ENCODE measurements at regions not wholly inside any gene's neighbourhood (a gene's known extent, or its start where the extent isn't known, plus 50 kb on each side); places are given as distances from the start of the nearest gene placed in this dataset.
"Not testable (repeated sequence)": the region's sequence is repeated elsewhere in the genome, so short reads cannot be mapped to it uniquely, and the experiment has no call there.

- no peak for DNase-seq (ENCODE audit: low read depth)
Measured at GRCh38 chr4:114249561-114249960, 270.1 kb upstream of the ARSJ start.

DNA sequence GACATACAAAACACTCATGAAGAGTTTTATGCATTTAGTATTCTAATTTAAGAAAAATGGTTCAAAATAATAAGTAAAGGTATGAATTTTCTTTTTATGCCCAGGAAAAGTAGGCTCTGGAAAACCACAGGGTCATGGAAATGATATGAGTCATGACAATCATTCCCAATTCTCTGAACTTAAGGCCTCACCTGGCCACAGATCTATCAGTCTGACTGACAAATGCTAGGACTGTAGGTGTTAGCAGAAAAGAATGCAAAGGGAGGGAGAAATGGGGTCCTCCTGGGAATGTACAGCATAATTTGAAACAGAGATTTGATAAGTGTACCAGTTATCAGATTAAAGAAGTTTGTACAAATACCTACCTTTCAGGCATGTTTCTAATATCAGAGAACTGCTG lies 270.5 kb upstream of the ARSJ start:
- DNase-seq (ENCODE audit: low read depth) = no peak

- no peak for DNase-seq (ENCODE audit: low read depth)
Measured at GRCh38 chr4:114250439-114250891, 271.0 kb upstream of the ARSJ start.

GRCh38 chr4:114251020-114251419 lies 271.6 kb upstream of the ARSJ start:
- DNase-seq (ENCODE audit: low read depth) = no peak

DNA sequence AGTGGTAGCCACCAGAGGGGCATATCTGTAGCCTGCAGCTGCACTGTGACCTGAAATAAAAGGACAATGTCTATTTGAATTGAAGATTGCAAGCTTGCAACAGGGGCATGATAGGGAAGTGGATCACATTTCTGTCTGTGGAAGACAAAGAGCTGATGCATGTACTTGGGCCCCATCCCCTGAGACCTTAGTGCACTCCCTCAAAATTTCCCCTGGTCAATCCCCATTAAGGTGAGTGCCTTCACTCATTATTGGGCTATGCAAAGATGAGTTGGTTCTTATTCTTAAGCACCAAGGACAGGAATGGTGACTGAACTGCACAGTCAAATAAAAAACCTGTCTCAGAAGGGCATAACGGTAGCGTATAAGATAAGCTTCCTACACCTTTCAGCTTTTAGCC lies 273.1 kb upstream of the ARSJ start:
- DNase-seq (ENCODE audit: low read depth) = no peak

- no peak for DNase-seq (ENCODE audit: low read depth)
Measured at GRCh38 chr4:114257501-114257900, 278.1 kb upstream of the ARSJ start.

GRCh38 chr4:114262421-114262820 lies 283.0 kb upstream of the ARSJ start:
- not testable (repeated sequence) for DNase-seq (ENCODE audit: low read depth)

DNA sequence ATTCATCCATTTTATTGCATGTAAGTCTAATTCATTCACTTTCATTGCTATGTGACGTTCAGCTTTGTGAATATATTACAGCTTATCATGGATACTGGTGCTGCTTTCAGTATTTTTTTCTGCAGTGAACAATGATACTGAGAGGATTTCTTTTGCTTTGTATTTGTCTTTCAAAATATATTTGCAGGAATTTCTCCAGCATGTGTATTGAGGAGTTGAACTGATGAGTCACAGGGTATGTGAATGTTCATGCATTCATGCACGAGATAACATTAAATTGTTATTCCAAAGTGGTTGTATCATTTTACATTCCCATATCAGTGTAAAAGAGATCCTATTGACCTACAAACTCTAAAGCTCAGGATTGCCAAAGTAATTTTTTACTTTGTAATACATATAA lies 283.8 kb upstream of the ARSJ start:
- DNase-seq (ENCODE audit: low read depth) = no peak

GRCh38 chr4:114264452-114264851 lies 285.0 kb upstream of the ARSJ start:
- DNase-seq (ENCODE audit: low read depth) = no peak

DNA sequence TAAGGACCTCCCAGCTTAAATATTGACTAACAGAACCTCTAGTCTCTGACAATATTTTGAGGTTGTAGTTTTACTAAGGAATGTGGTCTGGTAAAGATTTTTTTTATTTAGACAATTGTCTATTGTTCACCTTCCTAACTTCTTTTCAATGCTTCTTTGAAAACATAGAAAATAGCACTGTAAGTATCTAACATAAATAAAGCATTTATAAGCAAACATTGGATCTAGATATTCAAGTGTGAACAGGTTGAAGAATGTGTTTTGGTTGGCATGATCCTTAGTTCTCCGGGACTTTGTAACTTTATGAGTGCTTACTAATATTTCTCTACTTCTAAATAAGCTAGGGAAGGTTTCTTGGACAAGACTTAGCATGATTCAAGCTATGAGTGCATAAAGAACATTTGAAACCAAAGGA lies 285.4 kb upstream of the ARSJ start:
- no peak for DNase-seq (ENCODE audit: low read depth)

DNA sequence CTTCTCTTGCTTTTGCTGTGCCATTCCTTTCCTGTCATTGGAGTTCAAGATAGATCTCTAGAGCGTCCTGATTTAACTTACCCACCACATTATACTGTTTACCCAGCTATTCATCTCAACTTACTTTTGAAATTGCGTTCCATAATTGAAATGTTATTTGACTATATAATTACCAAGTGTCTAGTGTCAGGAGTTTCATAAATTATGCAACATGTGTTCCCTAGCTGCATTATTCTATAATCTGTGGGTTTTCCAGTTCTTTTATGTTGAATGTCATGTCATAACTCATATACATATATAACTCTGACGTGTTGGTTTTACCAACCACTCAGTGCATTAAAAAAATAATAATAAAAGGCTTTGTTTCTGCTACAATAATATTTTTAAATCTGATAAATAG lies 285.9 kb upstream of the ARSJ start:
- no peak for DNase-seq (ENCODE audit: low read depth)

GRCh38 chr4:114267976-114268375 lies 288.5 kb upstream of the ARSJ start:
- DNase-seq (ENCODE audit: low read depth) = no peak

DNA sequence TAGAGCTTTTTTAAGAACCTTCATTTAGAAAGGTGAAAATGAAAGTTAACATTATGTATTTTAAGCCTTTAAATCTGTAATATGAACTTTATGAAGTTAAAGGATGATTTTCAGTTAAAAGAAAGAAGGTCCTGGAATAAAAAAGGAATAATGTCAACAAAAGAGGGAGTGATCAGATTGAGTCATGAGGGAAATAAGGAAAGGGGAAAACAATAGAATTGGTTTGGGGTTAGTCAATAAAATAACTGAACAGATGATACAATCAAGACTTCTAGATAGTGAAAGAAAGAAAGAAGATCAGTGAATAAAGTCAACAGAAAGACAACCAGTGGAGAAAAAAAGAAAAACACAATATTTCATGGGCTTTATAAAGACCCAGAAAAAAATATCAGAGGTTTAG lies 291.6 kb upstream of the ARSJ start:
- no peak for DNase-seq (ENCODE audit: low read depth)

DNA sequence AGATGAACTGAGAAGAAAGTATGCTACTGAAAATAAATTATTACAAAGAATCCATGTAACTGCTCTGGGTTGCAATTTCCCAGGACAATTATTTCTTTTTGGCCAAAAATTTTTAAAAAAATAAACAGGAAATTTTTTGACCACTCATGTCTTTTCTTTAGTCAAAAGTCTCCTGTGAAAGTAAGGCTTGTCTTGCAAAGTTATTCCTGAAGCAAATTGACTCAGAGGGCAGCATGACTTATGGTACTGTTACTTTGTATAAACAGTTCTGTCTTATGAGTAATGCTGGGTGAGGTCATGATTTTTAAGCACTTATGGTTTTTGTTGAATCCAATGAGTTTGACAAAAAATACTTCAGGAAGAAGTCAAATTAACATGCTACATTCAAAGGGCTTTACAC lies 292.8 kb upstream of the ARSJ start:
- no peak for DNase-seq (ENCODE audit: low read depth)

DNA sequence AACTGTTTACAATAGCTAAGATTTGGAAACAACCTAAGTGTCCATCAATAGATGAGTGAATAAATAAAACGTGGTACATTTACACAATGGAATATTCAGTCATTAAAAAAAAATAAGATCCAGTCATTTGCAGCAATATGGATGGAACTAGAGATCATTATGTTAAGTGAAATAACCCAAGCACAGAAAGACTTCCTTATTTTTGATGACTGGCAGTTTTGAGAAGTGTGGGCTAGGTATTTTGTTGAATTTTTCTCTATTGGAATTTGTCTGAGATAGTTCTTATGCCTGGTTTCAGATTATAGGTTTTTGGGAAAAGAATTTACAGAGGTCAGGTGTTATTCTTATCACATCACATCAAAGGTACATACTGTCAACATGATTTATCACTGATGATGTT lies 293.8 kb upstream of the ARSJ start:
- no peak for DNase-seq (ENCODE audit: low read depth)

DNA sequence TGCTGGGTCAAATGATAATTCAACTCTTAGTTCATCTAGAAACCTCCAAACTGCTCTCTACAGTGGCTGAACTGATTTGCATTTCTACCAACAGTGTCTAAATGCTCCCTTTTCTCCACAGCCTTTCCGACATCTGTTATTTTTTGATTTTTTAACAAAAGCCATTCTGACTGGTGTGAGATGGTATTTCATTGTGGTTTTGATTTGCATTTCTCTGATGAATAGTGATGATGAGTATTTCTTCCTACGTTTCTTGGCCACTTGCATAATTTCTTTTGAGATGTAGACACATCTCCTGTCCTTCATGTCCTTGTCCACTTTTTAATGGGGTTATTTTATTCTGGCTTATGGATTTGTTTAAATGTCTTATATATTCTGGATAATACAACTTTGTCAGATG lies 298.2 kb upstream of the ARSJ start:
- no peak for DNase-seq (ENCODE audit: low read depth)

GRCh38 chr4:114279066-114279465 lies 299.6 kb upstream of the ARSJ start:
- no peak for DNase-seq (ENCODE audit: low read depth)

GRCh38 chr4:114279711-114280110 lies 300.3 kb upstream of the ARSJ start:
- no peak for DNase-seq (ENCODE audit: low read depth)

GRCh38 chr4:114280645-114281044 lies 301.2 kb upstream of the ARSJ start:
- DNase-seq (ENCODE audit: low read depth) = no peak

DNA sequence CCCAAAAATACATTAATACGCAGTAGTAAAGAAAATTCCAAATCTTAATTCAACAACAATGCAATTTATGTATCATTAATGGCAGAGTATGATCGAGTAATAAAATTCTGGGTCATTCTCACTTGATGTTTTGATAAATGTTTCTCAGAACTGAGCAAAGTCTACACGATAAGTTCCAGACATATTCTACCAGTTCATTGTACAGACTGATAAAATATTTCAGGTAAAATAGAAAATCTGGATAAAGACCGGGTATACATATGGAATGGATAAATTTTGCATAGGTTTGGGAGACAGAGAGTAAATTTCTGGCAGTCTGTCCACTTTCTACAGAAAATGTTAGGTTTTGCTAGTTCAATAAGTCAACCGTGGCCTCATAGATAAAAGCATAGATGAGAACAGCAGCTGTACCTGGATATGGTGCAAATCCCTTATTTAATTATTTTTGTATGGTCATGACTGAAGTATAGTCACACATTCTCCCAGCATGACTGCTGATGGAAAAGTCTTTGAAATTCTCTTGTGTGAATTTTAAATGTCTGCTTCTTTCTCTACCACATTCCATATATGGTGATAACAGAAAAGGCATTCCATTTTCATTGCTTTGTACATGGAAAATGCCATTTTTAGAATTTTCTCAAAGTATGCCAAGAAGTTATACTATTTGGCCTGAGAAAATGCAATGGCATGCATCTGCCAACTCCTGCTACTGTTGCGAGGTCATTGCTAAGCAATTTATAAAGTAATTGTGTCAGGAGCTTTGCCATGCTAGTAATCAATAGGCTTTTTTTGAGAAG lies 301.9 kb upstream of the ARSJ start:
- no peak for DNase-seq (ENCODE audit: low read depth)

DNA sequence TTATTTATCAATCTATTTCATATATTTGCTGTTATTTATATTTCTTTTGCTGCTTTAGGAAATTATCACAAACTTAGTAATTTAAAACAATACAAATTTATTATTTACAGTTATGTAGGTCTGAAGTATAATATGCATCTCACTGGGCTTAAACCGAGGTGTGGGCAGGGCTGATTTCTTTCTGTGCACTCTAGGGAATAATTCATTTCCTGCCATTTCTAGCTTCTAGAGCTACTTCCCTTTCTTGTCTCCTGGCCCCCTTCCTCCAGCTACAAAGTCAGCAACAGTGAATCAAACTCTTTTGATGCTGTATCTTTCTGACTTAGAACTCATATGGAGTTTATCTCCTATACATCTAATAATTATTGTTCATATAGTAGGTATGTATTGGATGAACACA lies 303.5 kb upstream of the ARSJ start:
- no peak for DNase-seq (ENCODE audit: low read depth)

DNA sequence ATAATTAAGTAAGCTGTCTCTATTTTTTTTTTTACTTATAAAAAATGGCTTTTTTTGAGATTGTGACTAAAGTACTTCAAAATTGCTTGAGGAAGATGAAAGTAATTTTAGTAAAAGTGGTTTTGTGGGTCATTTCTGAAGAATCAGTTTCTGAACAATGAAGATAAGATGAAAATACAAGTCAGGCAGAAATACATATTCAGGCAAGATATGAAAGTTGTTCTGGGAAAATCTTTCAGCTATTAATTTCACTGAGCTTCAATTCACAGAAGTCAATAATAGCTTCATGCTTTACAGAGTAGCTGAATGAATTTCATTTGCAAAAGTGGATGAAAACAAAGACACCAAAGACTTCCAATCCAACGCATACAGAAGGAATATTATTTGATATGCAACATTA lies 305.2 kb upstream of the ARSJ start:
- DNase-seq (ENCODE audit: low read depth) = no peak

GRCh38 chr4:114286262-114286810 lies 306.9 kb upstream of the ARSJ start:
- no peak for DNase-seq (ENCODE audit: low read depth)

GRCh38 chr4:114287079-114287696 lies 307.7 kb upstream of the ARSJ start:
- DNase-seq (ENCODE audit: low read depth) = no peak

All from activated T-cell treated with anti-CD3 and anti-CD28 coated beads for 48 hours (primary cell).